Activated CD8-positive, alpha-beta memory T cell treated with anti-CD3 and anti-CD28 coated beads, Interleukin-2, amount 10 ng/mL, durations not matched to agents 7 days and 5 days (primary cell): ENCODE measurements at regions not wholly inside any gene's neighbourhood (a gene's known extent, or its start where the extent isn't known, plus 50 kb on each side); places are given as distances from the start of the nearest gene placed in this dataset.

Experiments
- ATAC-seq: fragments of 150-1000 bp; cut with Tn5 transposase; one replicate; pipeline ENCODE4 v1.10.0; 2021; ENCODE audit warnings: moderate library complexity
- CTCF ChIA-PET: fragments of 350-600 bp; sonication (Branson Sonifier 250); formaldehyde crosslinking; loops from one replicate; lab custom pipeline; 2021; ENCODE audit warnings: antibody characterized with exemption; lab: Charles Lee
- DNase-seq: peaks from one replicate; pipeline ENCODE4 v3.0.0-alpha.2; 2020
- H3K27ac Mint-ChIP-seq: one replicate; pipeline ENCODE4 v1.8.0; 2021; ENCODE audit warnings: mild to moderate bottlenecking, mixed read lengths
- H3K27me3 Mint-ChIP-seq: one replicate; pipeline ENCODE4 v1.8.0; 2021; ENCODE audit warnings: mixed read lengths
- H3K36me3 Mint-ChIP-seq: one replicate; pipeline ENCODE4 v1.8.0; 2021; ENCODE audit warnings: mild to moderate bottlenecking, mixed read lengths
- H3K4me1 Mint-ChIP-seq: one replicate; pipeline ENCODE4 v1.8.0; 2021; ENCODE audit warnings: mixed read lengths
- H3K4me3 Mint-ChIP-seq: one replicate; pipeline ENCODE4 v1.8.0; 2021; ENCODE audit warnings: mild to moderate bottlenecking, moderate library complexity, mixed read lengths
- H3K9me3 Mint-ChIP-seq: one replicate; pipeline ENCODE4 v1.8.0; 2022; ENCODE audit warnings: low read depth, mixed read lengths

GRCh38 chr6:126235363-126235762 lies 104.6 kb upstream of the CENPW start:
- Mint-ChIP-seq H3K36me3 (no peaks in the 10 kb centered on the region), H3K27ac (no peak overlapping the region), H3K9me3 (no peaks in the 10 kb centered on the region), H3K27me3 (no peaks in the 10 kb centered on the region), H3K4me1 (no peaks in the 10 kb centered on the region), H3K4me3 (no peak overlapping the region)
- CTCF ChIA-PET, result no interaction called here
- no peak for DNase-seq
- ATAC-seq, result no peak

DNA sequence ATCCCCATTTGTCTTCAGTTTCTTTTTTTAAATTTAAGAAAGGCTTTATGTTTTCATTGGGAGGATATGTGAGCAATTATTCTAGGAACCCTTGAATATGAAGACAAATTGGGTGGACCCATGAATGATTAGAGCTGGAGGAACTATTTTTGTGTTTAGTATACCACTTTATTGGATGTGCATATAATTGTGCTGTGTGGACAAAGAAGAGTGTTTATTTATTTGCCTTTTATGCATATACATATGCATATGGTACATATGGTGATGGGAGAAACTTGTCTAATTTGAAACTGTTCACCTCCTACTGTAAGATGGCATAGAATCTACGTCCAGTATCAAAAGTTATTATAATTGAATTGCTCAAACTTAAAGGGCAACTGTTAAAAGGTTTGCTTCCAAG lies 94.8 kb upstream of the CENPW start:
- no peak overlapping the region for H3K4me3 Mint-ChIP-seq
- DNase-seq (no peak), ATAC-seq (no peak)
- no peaks in the 10 kb centered on the region for H3K27me3 Mint-ChIP-seq
- no peak overlapping the region for H3K27ac Mint-ChIP-seq
- CTCF ChIA-PET, result no interaction called here
- no peaks in the 10 kb centered on the region for H3K36me3 Mint-ChIP-seq
- H3K4me1 Mint-ChIP-seq, result no peaks in the 10 kb centered on the region
- no peaks in the 10 kb centered on the region for H3K9me3 Mint-ChIP-seq

DNA sequence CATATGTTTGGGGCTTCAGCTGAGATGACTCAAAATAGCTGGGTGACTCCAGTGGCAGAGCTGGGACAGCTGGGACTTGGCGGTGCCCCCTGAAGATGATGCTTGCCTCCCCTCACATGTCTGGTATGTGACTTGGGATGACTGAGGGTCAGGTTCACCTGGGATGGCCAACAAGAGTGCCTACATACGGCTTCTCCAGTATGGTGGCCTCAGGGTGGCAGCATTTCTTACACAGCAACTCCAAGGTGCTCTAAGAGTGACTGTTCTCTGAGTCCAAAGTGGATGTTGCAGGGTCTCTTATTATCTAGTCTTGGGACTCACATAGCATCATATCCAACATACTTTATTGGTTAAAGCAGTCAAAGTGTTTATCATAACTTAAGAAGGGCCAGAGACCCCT lies 87.8 kb upstream of the CENPW start:
- Mint-ChIP-seq H3K27ac (no peak overlapping the region), H3K4me3 (no peak overlapping the region), H3K9me3 (no peaks in the 10 kb centered on the region), H3K4me1 (no peaks in the 10 kb centered on the region), H3K36me3 (no peaks in the 10 kb centered on the region), H3K27me3 (no peaks in the 10 kb centered on the region)
- DNase-seq (no peak), ATAC-seq (no peak)
- CTCF ChIA-PET, result no interaction called here

- no peak for DNase-seq
- H3K4me3 Mint-ChIP-seq, result no peak overlapping the region
- ATAC-seq, result no peak
- H3K27ac Mint-ChIP-seq, result no peak overlapping the region
- CTCF ChIA-PET, result no interaction called here
- H3K4me1 Mint-ChIP-seq, result no peaks in the 10 kb centered on the region
- no peaks in the 10 kb centered on the region for H3K27me3 Mint-ChIP-seq
- no peaks in the 10 kb centered on the region for H3K9me3 Mint-ChIP-seq
- no peaks in the 10 kb centered on the region for H3K36me3 Mint-ChIP-seq
These were observed 86.5 kb upstream of the CENPW start for GRCh38 chr6:126253431-126253830.

DNA sequence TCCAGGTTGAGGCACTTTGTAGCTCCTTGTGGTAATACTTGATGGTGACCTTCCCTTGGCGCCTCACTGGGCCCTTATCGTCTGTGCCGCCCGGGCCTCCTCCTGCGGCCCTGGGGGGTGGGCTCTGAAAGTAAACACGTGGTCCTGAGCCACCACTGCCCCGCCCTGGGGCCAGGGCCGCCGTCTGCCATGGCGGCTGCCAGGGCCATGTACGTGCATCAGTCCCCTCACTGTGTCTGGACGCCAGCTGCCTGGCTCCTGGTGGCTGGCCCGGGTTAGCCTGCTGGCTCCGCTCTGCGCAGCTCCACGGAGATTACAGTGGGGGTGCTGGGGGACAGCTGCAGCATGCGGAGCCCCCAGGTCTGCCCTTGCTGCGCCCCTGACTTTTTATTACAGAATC lies 81.8 kb upstream of the CENPW start:
- ATAC-seq (no peak), DNase-seq (no peak)
- no peak overlapping the region for H3K4me3 Mint-ChIP-seq
- no peaks in the 10 kb centered on the region for H3K36me3 Mint-ChIP-seq
- H3K27me3 Mint-ChIP-seq, result no peaks in the 10 kb centered on the region
- peaks cover 5% of the 10 kb centered on the region for H3K9me3 Mint-ChIP-seq
- no peaks in the 10 kb centered on the region for H3K4me1 Mint-ChIP-seq
- no peak overlapping the region for H3K27ac Mint-ChIP-seq
- CTCF ChIA-PET, result no interaction called here

DNA sequence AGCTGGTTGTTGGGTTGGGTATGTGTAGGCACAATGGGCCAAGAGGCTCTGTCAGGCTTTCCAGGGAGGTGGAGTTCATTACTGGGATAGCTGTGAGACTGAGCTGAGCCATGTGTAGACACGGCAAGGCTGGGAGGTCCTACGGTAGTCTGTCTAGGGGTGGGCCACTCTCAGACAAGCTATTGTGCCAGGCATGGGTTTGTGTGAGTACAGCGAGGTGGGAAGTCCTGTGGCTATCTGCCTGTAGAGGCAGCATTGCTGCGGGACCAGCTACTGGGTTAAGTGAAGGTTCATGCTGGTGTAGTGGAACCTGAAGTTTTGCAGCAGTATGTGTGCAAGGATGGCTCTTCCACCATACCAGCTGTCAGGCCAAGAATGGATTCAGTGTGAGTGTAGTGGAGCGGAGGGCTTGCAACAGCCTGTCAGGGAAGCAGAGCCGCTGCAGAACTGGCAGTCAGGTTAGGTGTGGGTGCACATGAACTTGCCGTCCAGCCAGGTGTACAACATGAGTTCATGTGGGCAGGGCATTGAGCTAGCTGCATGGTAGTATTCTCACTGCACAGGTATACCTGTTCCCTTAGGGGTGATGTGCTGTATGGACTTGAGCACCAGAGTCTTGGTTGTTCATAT lies 78.0 kb upstream of the CENPW start:
- CTCF ChIA-PET, result no interaction called here
- ATAC-seq (no peak), DNase-seq (no peak)
- Mint-ChIP-seq H3K4me1 (no peaks in the 10 kb centered on the region), H3K36me3 (no peaks in the 10 kb centered on the region), H3K27me3 (no peaks in the 10 kb centered on the region), H3K27ac (no peak overlapping the region), H3K4me3 (no peak overlapping the region), H3K9me3 (peaks cover 5% of the 10 kb centered on the region)

- no peak overlapping the region for H3K4me3 Mint-ChIP-seq
- no peaks in the 10 kb centered on the region for H3K36me3 Mint-ChIP-seq
- CTCF ChIA-PET, result no interaction called here
- DNase-seq (no peak), ATAC-seq (no peak)
- H3K9me3 Mint-ChIP-seq, result peaks cover 5% of the 10 kb centered on the region
- no peaks in the 10 kb centered on the region for H3K27me3 Mint-ChIP-seq
- H3K4me1 Mint-ChIP-seq, result no peaks in the 10 kb centered on the region
- H3K27ac Mint-ChIP-seq, result no peak overlapping the region
These were observed 75.7 kb upstream of the CENPW start for GRCh38 chr6:126264265-126264664.

DNA sequence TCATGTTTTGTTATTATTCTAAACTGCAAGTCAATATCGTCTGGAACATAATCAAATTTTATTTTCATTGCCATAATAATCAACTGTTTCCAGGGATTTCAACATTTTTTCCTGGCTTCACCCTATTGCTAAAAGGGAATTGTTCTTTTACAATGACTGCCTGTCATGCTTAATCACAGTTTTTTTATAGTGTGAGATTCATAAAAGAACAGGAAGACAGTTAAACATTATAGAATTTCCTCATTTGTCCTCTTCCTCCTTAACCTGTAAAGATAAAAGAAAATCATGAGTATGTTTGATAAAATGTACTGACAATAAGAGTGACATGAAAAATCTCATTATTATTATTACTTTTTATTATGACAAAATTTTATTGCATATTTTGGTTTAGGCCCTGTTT lies 73.3 kb upstream of the CENPW start:
- no peaks in the 10 kb centered on the region for H3K27me3 Mint-ChIP-seq
- no peak overlapping the region for H3K4me3 Mint-ChIP-seq
- DNase-seq (no peak), ATAC-seq (no peak)
- no peak overlapping the region for H3K27ac Mint-ChIP-seq
- CTCF ChIA-PET, result no interaction called here
- no peaks in the 10 kb centered on the region for H3K4me1 Mint-ChIP-seq
- no peaks in the 10 kb centered on the region for H3K36me3 Mint-ChIP-seq
- H3K9me3 Mint-ChIP-seq, result no peaks in the 10 kb centered on the region

DNA sequence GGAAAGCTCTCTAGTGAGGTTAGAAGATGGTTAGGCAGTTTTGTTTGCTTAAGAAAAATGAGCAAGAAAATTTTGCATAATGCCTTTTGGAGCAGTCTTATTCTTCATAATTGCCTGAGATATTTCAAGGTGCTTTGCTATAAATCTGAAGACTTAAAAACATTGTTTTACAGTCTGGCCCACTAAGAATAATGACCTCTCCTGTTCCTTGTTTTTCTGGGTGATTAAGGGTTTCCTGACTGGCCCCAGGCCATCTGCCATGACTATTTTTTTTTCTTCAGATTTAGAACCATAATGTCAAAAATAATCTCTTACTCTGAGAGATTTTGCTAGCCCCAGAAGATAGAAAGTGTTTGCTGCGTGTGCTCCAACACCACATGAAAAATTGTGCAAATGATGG lies 72.3 kb upstream of the CENPW start:
- Mint-ChIP-seq H3K36me3 (no peaks in the 10 kb centered on the region), H3K27ac (no peak overlapping the region), H3K9me3 (no peaks in the 10 kb centered on the region), H3K4me1 (no peaks in the 10 kb centered on the region), H3K27me3 (no peaks in the 10 kb centered on the region), H3K4me3 (no peak overlapping the region)
- DNase-seq (no peak), ATAC-seq (no peak)
- CTCF ChIA-PET, result no interaction called here

DNA sequence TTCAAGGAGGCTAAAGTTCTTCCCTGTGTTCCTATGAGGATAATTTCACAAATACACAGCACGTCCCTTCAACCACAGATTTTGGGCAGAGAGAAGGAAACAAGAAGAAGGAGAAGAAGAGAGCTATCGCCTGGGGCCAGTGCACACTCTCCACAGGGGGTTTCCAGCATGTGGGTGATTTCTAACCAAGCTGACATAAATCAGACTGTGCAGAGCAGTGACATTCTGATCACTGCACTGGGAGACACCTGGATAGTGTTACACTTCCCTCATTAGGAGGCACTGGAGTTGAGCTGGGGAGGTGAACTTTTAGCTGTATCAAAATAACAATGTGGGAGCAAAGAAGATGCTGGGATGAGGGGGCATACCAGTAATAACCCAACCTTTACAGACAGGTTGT lies 71.8 kb upstream of the CENPW start:
- no peaks in the 10 kb centered on the region for H3K9me3 Mint-ChIP-seq
- no peaks in the 10 kb centered on the region for H3K27me3 Mint-ChIP-seq
- no peaks in the 10 kb centered on the region for H3K4me1 Mint-ChIP-seq
- no peaks in the 10 kb centered on the region for H3K36me3 Mint-ChIP-seq
- CTCF ChIA-PET, result no interaction called here
- H3K27ac Mint-ChIP-seq, result no peak overlapping the region
- DNase-seq (no peak), ATAC-seq (no peak)
- no peak overlapping the region for H3K4me3 Mint-ChIP-seq

DNA sequence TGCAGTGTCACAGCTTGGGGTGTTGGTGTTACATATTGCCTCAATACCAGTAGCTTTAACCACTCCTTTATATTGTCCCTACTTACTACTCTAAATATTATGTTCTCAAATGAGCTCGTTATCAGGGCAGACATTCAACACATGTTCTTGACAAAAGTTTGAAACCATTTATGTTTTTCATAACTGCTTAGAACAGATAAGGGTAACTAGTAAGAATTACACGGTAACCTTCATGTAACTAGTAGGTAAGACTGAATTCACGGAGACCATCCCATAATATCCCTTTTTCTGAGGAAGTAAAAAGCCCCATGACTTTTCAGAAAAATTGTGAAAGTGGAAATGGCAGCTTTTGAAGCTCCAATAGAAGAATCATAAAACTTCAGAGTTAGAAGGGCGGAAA lies 59.6 kb upstream of the CENPW start:
- ATAC-seq (no peak), DNase-seq (no peak)
- Mint-ChIP-seq H3K4me1 (no peaks in the 10 kb centered on the region), H3K27ac (no peak overlapping the region), H3K36me3 (no peaks in the 10 kb centered on the region), H3K4me3 (no peak overlapping the region), H3K9me3 (no peaks in the 10 kb centered on the region), H3K27me3 (no peaks in the 10 kb centered on the region)
- CTCF ChIA-PET, result no interaction called here

GRCh38 chr6:126285871-126286365 lies 54.0 kb upstream of the CENPW start:
- H3K4me1 Mint-ChIP-seq, result no peaks in the 10 kb centered on the region
- H3K27me3 Mint-ChIP-seq, result no peaks in the 10 kb centered on the region

More at GRCh38 chr6:126285871-126286365, 54.0 kb upstream of the CENPW start:
- no peak overlapping the region for H3K27ac Mint-ChIP-seq
- CTCF ChIA-PET, result no interaction called here
- no peak for DNase-seq
- no peak for ATAC-seq
- no peak overlapping the region for H3K4me3 Mint-ChIP-seq
- no peaks in the 10 kb centered on the region for H3K36me3 Mint-ChIP-seq
- no peaks in the 10 kb centered on the region for H3K9me3 Mint-ChIP-seq
